ENCODE measurements at regions not wholly inside any gene's neighbourhood (a gene's known extent, or its start where the extent isn't known, plus 50 kb on each side); places are given as distances from the start of the nearest gene placed in this dataset.
"Not testable (repeated sequence)": the region's sequence is repeated elsewhere in the genome, so short reads cannot be mapped to it uniquely, and the experiment has no call there.

DNA sequence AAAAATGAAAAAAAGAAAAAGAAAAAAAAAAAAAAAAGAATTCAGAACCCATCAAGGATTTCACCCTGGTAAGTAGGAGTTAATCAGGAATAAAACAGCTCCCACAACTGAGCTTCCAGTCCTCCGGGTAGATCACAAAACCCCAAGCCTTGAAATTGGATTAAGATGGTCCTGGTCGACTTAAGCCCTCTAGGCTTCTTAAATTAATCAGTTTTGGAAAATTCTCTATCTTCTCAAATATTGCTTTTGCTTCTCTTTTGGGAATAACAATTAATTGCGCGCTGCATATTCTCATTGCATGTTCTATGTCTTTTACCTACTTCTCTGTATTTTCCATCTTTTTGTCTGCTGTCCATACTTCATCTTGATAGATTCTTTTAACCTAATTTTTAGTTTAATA, 348.0 kb upstream of the MEX3C start:
- in situ Hi-C loops (cut with MboI; ENCODE audit: low pct_unique_long_range_greater_than_20kb, low sequenced_read_pairs): no loop called here
- no peak for DNase-seq

DNA sequence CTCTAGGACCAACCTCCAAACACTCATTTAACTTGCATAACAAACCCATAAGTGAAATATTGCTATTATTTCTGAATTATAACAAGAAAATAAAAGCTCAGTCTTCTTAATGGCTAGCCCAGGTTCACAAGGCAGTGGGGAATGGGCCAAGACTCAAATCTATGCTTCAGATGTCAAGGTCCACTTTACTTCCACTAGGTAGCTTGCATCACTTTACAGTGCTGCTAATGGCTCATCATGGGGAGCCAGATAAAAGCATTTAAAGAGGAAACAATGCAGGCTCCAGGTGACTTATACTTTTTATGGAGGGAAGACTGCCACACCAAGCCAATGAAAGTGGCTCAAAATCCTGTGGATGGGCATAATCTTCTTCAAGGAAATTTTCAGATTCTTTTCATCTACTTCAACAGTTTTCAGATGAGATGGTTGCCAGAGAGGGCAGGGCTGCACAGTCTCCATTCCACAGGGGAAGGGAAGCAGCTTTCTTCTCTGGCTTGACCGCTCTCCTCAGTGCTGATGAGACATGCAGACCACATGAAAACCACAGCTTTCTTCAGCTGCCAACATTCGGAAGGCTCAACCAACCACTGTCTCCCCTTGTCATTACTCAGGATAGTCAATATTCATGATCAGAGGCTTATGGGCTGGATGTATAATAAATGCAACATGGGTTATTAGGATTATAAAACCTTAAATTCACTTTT, 361.9 kb upstream of the MEX3C start:
- in situ Hi-C loops (cut with MboI; ENCODE audit: low pct_unique_long_range_greater_than_20kb, low sequenced_read_pairs): no loop called here

DNA sequence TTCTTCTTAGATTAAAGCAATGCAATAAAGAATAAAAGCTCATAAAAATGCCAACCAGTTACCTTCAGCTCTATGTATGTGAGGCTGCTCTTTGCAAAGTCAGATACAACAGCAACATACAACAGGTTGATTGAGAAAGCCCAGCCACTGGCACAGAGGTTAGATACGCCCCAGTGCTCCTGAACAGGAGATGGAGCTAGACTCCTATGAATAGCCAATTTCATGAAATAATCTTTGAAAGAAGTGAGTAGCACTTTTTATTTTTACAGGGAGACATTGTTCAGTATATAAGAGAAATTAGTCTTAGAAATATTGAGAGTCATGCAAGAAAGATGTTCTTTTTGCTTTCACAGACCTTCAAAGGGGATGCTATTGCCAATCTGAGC, 362.4 kb upstream of the MEX3C start:
- in situ Hi-C loops (cut with MboI; ENCODE audit: low pct_unique_long_range_greater_than_20kb, low sequenced_read_pairs): no loop called here
- DNase-seq: no peak

More for the DNA sequence above, 361.9 kb upstream of the MEX3C start:
- DNase-seq: no peak

DNA sequence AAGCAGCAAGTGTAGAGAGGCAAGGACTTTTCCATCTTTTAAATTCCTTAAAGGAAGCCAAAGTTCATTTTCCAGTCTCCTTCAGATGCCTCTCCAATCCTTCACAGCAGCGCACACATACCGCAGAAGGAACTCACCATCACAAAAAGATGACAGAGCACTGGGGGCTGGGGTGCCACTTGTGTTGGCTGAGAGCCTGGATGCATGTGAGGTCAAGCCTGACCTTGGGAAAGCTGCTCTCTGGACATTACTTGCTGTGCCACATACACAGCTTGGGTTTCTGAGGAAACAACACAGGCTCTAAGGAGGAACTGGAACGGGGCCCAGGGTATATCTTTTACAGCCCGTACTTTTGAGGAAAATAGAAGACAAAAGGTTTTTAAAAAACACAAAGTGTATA, 364.3 kb upstream of the MEX3C start:
- no peak for DNase-seq
- in situ Hi-C loops (cut with MboI; ENCODE audit: low pct_unique_long_range_greater_than_20kb, low sequenced_read_pairs): no loop called here

DNA sequence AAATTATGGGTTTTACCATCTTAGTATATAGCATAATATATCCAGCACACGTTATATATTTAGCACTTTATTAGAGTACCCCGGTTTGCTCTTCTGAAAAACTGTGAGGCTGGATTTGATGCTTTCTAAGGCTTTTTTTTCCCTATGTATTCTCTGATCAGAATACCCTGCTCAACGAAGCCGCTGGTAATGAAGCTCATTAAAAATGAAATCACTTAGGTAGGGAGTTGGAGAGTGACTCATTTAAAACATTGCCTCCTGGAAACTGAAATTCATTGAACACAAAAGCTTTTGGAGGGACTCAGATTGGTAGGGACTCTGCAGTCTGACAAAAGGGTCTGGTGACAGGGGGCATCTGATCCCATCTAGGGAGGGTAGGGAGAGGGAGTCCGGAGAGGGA, 365.4 kb upstream of the MEX3C start:
- no peak for DNase-seq
- in situ Hi-C loops (cut with MboI; ENCODE audit: low pct_unique_long_range_greater_than_20kb, low sequenced_read_pairs): no loop called here

DNA sequence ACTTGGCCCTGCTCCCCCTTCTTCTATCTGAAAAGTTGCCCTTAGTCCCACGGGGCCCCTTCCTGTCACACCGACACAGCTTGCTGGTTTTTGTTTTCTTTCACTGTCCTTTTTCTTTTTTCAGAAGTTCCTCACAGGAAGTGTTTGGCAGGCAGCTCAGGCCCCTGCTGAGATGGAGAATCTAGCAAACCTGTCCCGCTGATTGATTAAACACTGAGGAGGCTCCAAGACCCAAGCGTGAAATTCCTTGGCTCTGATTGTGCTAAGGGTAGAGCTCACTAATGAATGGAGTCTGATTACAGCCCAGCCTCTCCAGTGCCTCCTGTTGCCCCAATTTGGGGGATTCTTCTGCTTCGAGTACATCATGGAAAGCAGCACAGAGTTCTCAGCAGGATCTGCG, 365.9 kb upstream of the MEX3C start:
- in situ Hi-C loops (cut with MboI; ENCODE audit: low pct_unique_long_range_greater_than_20kb, low sequenced_read_pairs): no loop called here
- DNase-seq: no peak

DNA sequence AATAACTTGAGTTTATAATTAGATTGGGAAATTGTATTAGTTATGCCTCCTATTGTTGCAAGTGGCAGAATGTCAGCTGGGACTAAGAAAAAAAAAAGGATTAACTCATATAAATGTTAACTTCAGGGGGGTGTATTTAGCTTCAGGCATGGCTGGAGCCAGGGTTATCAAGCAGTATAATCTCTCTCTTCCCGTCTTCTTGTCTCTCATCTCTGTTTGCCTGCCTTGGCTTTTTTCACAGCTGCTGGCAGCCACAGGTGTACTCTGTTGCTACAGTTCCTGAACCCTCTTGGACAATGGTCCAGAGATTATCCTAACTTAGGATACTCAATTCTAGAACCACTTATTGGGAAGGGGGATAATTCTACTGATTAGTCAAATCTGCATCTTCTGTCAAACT, 370.7 kb upstream of the MEX3C start:
- no peak for DNase-seq
- in situ Hi-C loops (cut with MboI; ENCODE audit: low pct_unique_long_range_greater_than_20kb, low sequenced_read_pairs): no loop called here

DNA sequence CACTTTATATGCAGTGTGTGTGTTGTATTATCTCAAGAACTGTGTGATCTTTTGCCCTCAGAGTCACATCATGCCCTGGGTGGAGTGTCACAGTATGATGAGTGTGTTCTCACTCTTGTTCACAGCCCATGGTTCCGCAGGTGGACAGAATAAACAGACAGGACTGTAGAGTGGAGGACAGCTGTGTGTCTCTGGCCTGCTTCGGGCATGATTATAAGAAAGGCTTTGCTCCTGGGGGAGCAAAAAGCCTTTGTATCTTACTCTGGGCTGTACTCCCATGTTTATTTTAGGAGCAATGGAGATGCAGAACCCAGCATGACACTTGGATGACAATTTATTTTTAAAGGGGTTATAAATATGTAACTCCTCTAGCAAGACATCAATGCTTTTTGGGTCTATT, 371.7 kb upstream of the MEX3C start:
- in situ Hi-C loops (cut with MboI; ENCODE audit: low pct_unique_long_range_greater_than_20kb, low sequenced_read_pairs): no loop called here
- no peak for DNase-seq

DNA sequence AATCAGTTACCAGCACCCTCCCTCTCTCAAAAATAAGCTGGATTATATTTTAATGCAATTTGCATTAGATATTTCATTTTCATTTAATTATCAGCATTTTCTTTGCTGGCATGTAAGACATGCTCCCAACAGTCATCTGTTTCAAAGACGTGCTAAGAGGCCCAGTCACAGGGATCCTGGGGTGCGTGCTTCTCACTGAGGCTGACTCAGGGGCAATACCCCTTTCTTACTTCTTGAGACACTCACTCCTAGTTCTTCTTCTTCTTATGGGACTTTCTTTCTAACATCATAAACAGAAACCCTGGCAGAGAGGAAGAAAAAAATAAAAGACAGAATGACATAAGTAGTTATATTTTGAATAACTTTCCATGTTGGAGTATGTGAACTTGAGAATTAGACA, 372.1 kb upstream of the MEX3C start:
- no peak for DNase-seq
- in situ Hi-C loops (cut with MboI; ENCODE audit: low pct_unique_long_range_greater_than_20kb, low sequenced_read_pairs): no loop called here

DNA sequence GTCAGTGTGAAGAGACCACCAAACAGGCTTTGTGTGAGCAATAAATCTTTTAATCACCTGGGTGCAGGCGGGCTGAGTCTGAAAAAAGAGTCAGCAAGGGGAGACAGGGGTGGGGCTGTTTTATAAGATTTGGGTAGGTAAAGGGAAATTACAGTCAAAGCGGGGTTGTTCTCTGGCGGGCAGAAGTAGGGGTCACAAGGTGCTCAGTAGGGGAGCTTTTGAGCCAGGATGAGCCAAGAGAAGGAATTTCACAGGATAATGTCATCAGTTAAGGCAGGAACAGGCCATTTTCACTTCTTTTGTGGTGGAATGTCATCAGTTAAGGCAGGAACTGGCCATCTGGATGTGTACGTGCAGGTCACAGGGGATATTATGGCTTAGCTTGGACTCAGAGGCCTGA, 372.6 kb upstream of the MEX3C start:
- in situ Hi-C loops (cut with MboI; ENCODE audit: low pct_unique_long_range_greater_than_20kb, low sequenced_read_pairs): not testable (repeated sequence)

DNA sequence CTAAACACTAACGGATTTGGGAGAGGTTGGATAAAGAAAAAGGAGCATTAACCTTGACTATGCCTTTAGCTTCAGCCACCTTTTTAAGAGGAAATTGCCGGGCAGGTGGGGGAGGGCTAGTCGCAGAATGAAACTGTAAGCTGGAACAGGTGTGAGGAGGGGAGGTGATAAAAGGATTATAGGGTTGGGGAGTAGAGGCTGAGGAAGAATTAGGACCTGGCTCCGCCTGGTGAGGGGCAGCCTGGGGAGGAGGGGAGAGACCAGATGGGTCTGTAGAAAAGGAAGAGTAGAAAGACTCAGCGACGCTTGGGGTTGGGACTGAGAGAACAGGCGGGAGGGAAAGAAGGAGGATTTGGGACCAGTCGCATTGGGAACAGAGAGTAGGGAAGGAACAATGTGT, 376.4 kb upstream of the MEX3C start:
- in situ Hi-C loops (cut with MboI; ENCODE audit: low pct_unique_long_range_greater_than_20kb, low sequenced_read_pairs); DNase-seq: not testable (repeated sequence)

More for the DNA sequence above, 372.6 kb upstream of the MEX3C start:
- not testable (repeated sequence) for DNase-seq

DNA sequence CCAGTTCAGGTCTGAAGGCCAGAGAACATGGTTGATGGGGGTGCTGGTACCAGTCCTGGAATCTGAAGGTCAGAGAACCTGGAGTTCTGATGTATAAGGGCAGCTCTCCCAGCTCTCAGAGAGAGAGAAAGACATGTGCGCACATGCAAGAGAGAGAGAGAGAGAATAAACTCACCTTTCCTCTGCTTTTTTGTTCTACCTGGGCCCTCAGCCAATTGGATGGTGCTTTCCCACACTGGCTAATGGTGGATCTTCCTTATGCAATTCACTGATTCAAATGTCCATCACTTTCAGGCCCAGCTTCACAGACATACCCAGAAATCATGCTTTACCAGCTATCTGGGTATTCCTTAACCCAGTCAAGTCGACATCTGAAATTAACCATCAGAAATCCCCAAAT, 377.7 kb upstream of the MEX3C start:
- in situ Hi-C loops (cut with MboI; ENCODE audit: low pct_unique_long_range_greater_than_20kb, low sequenced_read_pairs): no loop called here
- no peak for DNase-seq

DNA sequence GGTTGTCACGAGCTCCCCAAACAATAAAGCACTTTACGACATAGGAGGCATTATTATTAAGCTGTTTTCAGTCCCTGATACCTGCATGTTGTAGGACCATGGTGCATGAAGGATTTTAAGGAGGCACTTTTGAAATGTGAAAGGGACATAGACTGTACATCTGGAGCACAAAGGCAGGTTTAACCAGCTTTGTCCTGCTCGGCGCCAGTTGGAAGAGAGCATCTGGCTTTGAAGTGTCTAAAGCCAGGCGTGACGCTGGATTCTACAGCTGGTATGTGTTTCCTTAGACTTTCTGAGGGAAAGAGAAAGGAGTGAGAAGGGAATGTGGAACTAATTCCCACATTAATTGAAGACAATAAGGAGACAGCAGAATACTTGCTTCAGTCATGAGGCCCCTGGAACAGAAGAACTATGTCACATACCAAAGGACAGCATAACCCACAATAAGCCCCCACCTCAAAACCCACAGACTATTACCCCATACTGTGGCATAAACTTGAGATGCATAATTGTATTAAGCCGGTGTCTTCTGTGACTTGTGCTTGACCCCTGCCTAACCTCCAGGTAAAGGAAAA, 381.0 kb upstream of the MEX3C start:
- no peak for DNase-seq
- in situ Hi-C loops (cut with MboI; ENCODE audit: low pct_unique_long_range_greater_than_20kb, low sequenced_read_pairs): no loop called here

DNA sequence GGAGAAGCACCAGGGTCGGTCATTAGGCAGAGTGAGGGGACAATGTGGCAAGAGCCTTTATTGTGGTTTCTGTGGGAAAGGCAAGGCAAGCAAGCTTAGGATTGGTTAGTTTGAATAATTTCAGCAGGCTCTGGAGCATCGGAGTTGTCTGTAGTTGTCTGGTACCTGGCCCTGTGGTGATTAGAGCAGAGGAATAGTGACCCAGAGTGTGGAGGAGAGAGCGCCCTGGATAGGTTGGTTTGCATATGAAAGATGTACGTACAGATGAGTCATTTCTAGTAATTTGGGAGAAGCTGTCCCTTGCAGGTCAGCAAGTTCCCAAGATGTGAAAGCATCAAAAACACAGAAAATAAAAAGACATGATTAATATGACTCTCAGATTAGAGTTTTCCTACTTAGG, 383.1 kb upstream of the MEX3C start:
- DNase-seq: no peak
- in situ Hi-C loops (cut with MboI; ENCODE audit: low pct_unique_long_range_greater_than_20kb, low sequenced_read_pairs): no loop called here

DNA sequence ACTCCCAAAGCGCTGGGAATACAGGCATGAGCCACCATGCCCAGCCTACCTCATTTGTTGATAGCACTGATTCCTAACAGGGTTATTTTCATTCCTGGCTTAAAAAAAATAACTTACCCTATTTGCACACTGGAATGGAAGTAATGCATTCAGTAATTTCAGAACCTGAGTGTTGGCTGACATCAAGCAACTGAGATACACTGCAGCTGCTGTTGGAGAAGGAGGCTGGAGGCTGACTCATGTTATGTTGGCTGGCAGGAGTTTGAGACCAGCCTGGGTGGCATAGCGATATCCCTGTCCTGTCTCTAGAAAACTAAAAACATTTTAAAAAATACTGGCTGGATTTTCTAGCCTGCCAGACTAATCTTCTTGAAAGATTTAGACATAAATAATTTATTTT, 385.1 kb upstream of the MEX3C start:
- DNase-seq: no peak
- in situ Hi-C loops (cut with MboI; ENCODE audit: low pct_unique_long_range_greater_than_20kb, low sequenced_read_pairs): no loop called here

DNA sequence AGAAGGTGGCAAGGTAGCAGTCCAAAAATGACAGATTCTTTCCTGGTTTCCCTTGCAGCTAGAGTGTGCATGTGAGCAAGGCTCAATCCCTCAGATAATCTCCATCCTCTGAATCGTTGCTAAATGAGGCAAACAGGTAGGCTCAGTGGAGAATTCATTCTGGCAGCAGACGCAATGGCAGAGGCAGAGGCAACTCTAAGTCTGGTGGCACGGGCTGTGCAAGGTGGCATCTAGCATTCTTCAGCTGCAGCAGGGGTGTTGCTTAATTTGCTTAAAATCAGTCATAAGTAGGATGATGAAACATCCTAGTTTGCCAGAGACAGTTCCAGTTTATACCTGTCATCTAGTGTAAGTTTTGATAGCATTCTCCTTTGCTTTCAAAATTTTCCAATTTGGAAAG, 391.1 kb upstream of the MEX3C start:
- in situ Hi-C loops (cut with MboI; ENCODE audit: low pct_unique_long_range_greater_than_20kb, low sequenced_read_pairs): no loop called here
- no peak for DNase-seq

DNA sequence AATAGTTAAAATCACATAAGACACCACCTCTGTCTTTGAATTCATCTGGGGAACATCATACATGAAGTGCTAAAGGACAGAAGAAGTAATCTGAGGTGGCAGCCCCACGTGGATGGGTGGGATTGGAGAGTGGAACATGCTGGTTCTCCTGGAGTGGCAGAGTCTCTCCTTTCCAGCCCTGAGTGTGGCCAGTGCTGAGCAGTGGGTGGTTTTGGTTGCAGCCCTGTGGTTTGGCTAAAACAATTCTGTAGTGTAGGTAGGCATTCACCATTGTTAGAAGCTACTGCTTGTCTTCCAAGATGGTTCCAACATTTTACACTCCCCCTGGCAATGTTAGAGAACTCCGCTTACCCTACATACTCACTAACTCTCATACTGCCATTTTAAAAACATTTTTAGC, 396.4 kb upstream of the MEX3C start:
- in situ Hi-C loops (cut with MboI; ENCODE audit: low pct_unique_long_range_greater_than_20kb, low sequenced_read_pairs): no loop called here
- no peak for DNase-seq

DNA sequence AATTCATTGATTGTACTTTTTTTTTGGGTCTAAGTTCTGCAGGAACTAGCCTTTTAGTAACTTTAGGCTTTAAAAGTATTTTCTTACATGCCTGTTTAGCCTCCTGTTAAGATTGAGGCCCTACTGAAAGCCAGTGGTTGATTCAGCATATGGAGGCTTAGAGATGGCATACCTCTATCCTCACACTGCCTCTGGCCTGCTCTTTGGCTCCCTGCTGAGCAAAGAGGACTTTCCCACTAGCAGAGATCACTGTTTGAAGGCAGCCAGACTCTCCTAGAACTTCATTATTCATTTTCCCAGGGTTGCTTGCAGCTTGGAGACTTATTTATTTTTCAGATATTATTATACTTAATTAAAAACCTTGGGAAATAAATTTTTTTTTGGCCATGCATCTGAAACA, 405.6 kb upstream of the MEX3C start:
- DNase-seq: no peak
- in situ Hi-C loops (cut with MboI; ENCODE audit: low pct_unique_long_range_greater_than_20kb, low sequenced_read_pairs): no loop called here

DNA sequence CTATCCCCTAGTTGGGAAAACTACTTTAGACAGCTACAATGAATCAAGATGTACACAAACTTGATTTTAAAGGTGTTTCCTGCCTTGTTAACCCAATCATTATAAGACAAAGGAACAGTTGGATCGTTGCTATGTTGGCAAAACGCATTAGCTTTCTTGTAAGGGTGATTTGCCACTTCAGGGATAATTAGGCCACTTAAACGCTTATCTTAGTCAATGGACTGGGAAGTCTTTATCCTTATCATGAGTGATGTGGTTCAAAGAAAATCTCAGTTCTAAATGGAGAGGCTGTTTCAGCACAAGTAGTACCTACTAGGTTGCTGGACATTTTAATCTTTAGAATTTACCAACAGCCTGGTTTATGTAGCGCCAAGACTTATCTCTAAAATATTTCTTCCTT, 406.1 kb upstream of the MEX3C start:
- in situ Hi-C loops (cut with MboI; ENCODE audit: low pct_unique_long_range_greater_than_20kb, low sequenced_read_pairs): no loop called here
- DNase-seq: no peak

DNA sequence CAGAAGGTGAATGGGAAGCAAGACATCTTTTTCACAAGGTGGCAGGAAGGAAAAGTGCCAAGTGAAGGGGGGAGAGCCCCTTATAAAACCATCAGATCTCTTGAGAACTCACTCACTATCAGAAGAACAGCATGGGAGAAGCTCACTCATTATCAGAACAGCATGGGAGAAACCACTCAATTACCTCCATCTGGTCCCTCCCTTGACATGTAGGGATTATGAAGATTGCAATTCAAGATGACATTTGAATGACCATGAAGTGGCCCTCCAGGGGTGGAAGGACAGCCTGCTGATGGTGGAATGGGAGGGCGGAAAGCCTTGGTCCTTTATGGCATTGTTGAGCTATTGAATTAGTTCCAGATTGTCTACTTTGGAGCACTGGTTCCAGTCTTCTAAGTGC, 413.0 kb upstream of the MEX3C start:
- DNase-seq: no peak
- in situ Hi-C loops (cut with MboI; ENCODE audit: low pct_unique_long_range_greater_than_20kb, low sequenced_read_pairs): no loop called here

DNA sequence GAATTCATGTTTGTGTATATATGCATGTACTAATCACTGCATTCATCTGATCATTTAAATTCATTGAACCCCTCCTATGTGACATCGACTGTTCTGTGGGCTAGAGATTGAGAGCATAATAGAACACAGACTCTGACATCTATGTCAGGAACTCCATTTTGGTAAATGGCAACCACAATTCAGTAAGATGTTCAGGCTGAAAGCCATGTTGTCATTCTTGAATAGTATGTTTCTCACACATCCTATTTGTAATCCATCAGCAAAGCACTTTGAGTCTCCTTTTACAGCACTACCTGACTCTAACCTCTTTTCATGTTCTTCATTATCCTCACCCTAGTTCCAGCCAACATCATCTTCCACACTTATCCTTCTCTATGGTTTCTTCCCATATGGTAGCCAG, 413.8 kb upstream of the MEX3C start:
- no peak for DNase-seq
- in situ Hi-C loops (cut with MboI; ENCODE audit: low pct_unique_long_range_greater_than_20kb, low sequenced_read_pairs): no loop called here
